DND-41 (cell line): ENCODE measurements at regions not wholly inside any gene's neighbourhood (a gene's known extent, or its start where the extent isn't known, plus 50 kb on each side); places are given as distances from the start of the nearest gene placed in this dataset.

Experiments used
- CTCF ChIP-seq: IDR thresholded peaks from 2 replicates; pipeline ENCODE4 v1.5.1; 2012; ENCODE audit warnings: borderline replicate concordance, low read length, moderate library complexity, mild to moderate bottlenecking; ENCODE audit not compliant: poor library complexity, severe bottlenecking; ENCODE audit errors: extremely low read depth
- EZH2 ChIP-seq: IDR thresholded peaks from 3 replicates; pipeline ENCODE4 v1.6.1; 2012; ENCODE audit warnings: borderline replicate concordance, low read depth, mild to moderate bottlenecking, moderate library complexity, low read length, inconsistent platforms; ENCODE audit not compliant: severe bottlenecking

- TF ChIP-seq CTCF (no peak), EZH2 (no peak)
Measured at GRCh38 chr10:10302689-10303088, 715.0 kb upstream of the CELF2 start.
